Left colon (tissue), 2 donors: ENCODE measurements at regions not wholly inside any gene's neighbourhood (a gene's known extent, or its start where the extent isn't known, plus 50 kb on each side); places are given as distances from the start of the nearest gene placed in this dataset.

Experiments
- ATAC-seq: fragments of 200-7000 bp; cut with Tn5 transposase; one replicate; pipeline ENCODE4 v1.9.1; 2020; ENCODE audit warnings: mild to moderate bottlenecking, moderate library complexity
- DNase-seq, 2 donors: peaks; one replicate each; pipeline ENCODE4 v3.0.0-alpha.2; 2020
- intact Hi-C, 2 donors: fragments of 100-400 bp; cut with DNase I in 1 of 2; cut with micrococcal nuclease in 1 of 2; formaldehyde crosslinking; loops; one replicate each; pipeline versions ENCODE4 v1.11.2 to v1.14.0; 2022; cut with DNase I, micrococcal nuclease
- donor health status: DM: no; HTN: no; CAD: no.
- donor health status: DM: yes; HTN: yes; CAD: no.

- intact Hi-C loops, result no loop called here
- no peak for ATAC-seq
- no peak for DNase-seq
These were observed 56.3 kb upstream of the SLC25A33 start for GRCh38 chr1:9482816-9483572.

GRCh38 chr1:9486466-9487140 is 52.7 kb upstream of the SLC25A33 start:
- DNase-seq, result no peak
- ATAC-seq, result no peak
- intact Hi-C loops, result no loop called here
